GM23338 (cell line): ENCODE measurements at regions not wholly inside any gene's neighbourhood (a gene's known extent, or its start where the extent isn't known, plus 50 kb on each side); places are given as distances from the start of the nearest gene placed in this dataset.

Experiments used
- CREB1 ChIP-seq: fragments of 250-450 bp; sonication (Bioruptor Pico); IDR thresholded peaks from 2 replicates; pipeline ENCODE4 v1.5.0; 2020; ENCODE audit warnings: low read depth, mild to moderate bottlenecking, moderate library complexity
- EZH2 ChIP-seq: fragments of 200-600 bp; sonication (generic); IDR thresholded peaks from one replicate; pipeline ENCODE4 v1.8.0; 2017; ENCODE audit warnings: antibody characterized with exemption, mild to moderate bottlenecking, low read depth; ENCODE audit not compliant: unreplicated experiment
- EZH2phosphoT487 ChIP-seq: fragments of 200-600 bp; sonication (generic); IDR thresholded peaks from one replicate; pipeline ENCODE4 v1.8.1; 2018; ENCODE audit warnings: antibody characterized with exemption; ENCODE audit not compliant: unreplicated experiment
- JUNB ChIP-seq: IDR thresholded peaks from one replicate; pipeline ENCODE4 v1.6.1; 2016; ENCODE audit warnings: antibody characterized with exemption; ENCODE audit not compliant: unreplicated experiment
- NANOG ChIP-seq: IDR thresholded peaks from 2 replicates; pipeline ENCODE4 v1.6.1; 2016; ENCODE audit warnings: antibody characterized with exemption, borderline replicate concordance
- POLR2AphosphoS5 ChIP-seq: IDR thresholded peaks from 2 replicates; pipeline ENCODE4 v1.6.1; 2016; ENCODE audit warnings: antibody characterized with exemption, low read depth
- ZNF331 ChIP-seq: fragments of 250-450 bp; sonication (Bioruptor Pico); IDR thresholded peaks from 2 replicates; pipeline ENCODE4 v1.5.0; 2020; ENCODE audit warnings: low read depth, mild to moderate bottlenecking, moderate library complexity
- TF ChIP-seq, protein P1 (sequence below), 2 experiments: fragments of 200-600 bp in 1 of 2; sonication (generic) in 1 of 2; conservative IDR thresholded peaks; 2 replicates each; pipeline versions ENCODE4 v1.5.1 to v1.6.1; 2016 to 2017; ENCODE audit warnings: antibody characterized with exemption in 2 of 2, low read depth in 2 of 2, mild to moderate bottlenecking in 2 of 2, moderate library complexity in 1 of 2
- TF ChIP-seq, protein P2 (sequence below): IDR thresholded peaks from one replicate; pipeline ENCODE4 v1.6.1; 2018; ENCODE audit warnings: antibody characterized with exemption; ENCODE audit not compliant: unreplicated experiment
- TF ChIP-seq, protein P3 (sequence below): IDR thresholded peaks from 2 replicates; pipeline ENCODE4 v1.6.1; 2016; ENCODE audit warnings: antibody characterized with exemption

DNA sequence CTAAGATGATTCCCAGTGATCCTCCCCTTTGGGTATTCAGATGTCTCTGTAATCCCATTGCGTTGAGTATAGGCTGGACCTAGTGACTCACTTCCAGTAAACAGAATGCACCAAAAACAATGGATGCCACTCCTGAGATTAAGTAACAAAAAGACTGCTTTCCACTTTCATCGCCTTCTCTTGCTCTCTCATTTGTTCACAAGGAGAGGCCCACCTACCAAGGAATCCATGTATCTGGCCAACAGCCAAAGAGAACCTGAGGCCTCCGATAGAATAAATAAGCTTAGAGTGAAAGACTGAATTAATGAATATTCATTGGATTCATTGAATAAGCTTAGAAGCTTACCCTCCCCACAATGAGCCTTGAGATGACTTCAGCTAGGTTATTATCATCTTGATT is 454.6 kb downstream of the KCNA4 start:
- TF ChIP-seq, protein P1, sequence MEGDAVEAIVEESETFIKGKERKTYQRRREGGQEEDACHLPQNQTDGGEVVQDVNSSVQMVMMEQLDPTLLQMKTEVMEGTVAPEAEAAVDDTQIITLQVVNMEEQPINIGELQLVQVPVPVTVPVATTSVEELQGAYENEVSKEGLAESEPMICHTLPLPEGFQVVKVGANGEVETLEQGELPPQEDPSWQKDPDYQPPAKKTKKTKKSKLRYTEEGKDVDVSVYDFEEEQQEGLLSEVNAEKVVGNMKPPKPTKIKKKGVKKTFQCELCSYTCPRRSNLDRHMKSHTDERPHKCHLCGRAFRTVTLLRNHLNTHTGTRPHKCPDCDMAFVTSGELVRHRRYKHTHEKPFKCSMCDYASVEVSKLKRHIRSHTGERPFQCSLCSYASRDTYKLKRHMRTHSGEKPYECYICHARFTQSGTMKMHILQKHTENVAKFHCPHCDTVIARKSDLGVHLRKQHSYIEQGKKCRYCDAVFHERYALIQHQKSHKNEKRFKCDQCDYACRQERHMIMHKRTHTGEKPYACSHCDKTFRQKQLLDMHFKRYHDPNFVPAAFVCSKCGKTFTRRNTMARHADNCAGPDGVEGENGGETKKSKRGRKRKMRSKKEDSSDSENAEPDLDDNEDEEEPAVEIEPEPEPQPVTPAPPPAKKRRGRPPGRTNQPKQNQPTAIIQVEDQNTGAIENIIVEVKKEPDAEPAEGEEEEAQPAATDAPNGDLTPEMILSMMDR (conservative IDR thresholded peaks at IDR 0.05; ENCODE audit: low read depth in 2 of 2), result no peak
- TF ChIP-seq CREB1 (no peak), POLR2AphosphoS5 (no peak), ZNF331 (CRISPR knock-in tag) (no peak), NANOG (no peak), JUNB (no peak), EZH2 (no peak), EZH2phosphoT487 (no peak)
- TF ChIP-seq, protein P2, sequence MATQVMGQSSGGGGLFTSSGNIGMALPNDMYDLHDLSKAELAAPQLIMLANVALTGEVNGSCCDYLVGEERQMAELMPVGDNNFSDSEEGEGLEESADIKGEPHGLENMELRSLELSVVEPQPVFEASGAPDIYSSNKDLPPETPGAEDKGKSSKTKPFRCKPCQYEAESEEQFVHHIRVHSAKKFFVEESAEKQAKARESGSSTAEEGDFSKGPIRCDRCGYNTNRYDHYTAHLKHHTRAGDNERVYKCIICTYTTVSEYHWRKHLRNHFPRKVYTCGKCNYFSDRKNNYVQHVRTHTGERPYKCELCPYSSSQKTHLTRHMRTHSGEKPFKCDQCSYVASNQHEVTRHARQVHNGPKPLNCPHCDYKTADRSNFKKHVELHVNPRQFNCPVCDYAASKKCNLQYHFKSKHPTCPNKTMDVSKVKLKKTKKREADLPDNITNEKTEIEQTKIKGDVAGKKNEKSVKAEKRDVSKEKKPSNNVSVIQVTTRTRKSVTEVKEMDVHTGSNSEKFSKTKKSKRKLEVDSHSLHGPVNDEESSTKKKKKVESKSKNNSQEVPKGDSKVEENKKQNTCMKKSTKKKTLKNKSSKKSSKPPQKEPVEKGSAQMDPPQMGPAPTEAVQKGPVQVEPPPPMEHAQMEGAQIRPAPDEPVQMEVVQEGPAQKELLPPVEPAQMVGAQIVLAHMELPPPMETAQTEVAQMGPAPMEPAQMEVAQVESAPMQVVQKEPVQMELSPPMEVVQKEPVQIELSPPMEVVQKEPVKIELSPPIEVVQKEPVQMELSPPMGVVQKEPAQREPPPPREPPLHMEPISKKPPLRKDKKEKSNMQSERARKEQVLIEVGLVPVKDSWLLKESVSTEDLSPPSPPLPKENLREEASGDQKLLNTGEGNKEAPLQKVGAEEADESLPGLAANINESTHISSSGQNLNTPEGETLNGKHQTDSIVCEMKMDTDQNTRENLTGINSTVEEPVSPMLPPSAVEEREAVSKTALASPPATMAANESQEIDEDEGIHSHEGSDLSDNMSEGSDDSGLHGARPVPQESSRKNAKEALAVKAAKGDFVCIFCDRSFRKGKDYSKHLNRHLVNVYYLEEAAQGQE, result no peak
- TF ChIP-seq, protein P3, sequence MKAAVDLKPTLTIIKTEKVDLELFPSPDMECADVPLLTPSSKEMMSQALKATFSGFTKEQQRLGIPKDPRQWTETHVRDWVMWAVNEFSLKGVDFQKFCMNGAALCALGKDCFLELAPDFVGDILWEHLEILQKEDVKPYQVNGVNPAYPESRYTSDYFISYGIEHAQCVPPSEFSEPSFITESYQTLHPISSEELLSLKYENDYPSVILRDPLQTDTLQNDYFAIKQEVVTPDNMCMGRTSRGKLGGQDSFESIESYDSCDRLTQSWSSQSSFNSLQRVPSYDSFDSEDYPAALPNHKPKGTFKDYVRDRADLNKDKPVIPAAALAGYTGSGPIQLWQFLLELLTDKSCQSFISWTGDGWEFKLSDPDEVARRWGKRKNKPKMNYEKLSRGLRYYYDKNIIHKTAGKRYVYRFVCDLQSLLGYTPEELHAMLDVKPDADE, result no peak
